H9 (cell line): ENCODE measurements at regions not wholly inside any gene's neighbourhood (a gene's known extent, or its start where the extent isn't known, plus 50 kb on each side); places are given as distances from the start of the nearest gene placed in this dataset.

Experiments used
- DNase-seq: peaks from one replicate; pipeline ENCODE4 v3.0.0-alpha.2; 2017
- H2AFZ ChIP-seq: one replicate; pipeline ENCODE4 v1.6.1; 2013; ENCODE audit warnings: mild to moderate bottlenecking, low read length, control low read depth, moderate library complexity
- H2AK5ac ChIP-seq: 2 replicates; pipeline ENCODE4 v1.6.1; 2013; ENCODE audit warnings: low read length, control low read depth, mixed read lengths; ENCODE audit not compliant: insufficient read length
- H2BK120ac ChIP-seq: one replicate; pipeline ENCODE4 v1.6.1; 2013; ENCODE audit warnings: low read depth, mild to moderate bottlenecking, low read length, control low read depth, inconsistent platforms; ENCODE audit not compliant: poor library complexity, severe bottlenecking
- H2BK12ac ChIP-seq: 2 replicates; pipeline ENCODE4 v1.6.1; 2013; ENCODE audit warnings: low read length, control low read depth, mixed read lengths, low read depth; ENCODE audit not compliant: insufficient read length
- H2BK15ac ChIP-seq: 2 replicates; pipeline ENCODE4 v1.6.1; 2013; ENCODE audit warnings: low read depth, low read length, control low read depth
- H2BK20ac ChIP-seq: one replicate; pipeline ENCODE4 v1.6.1; 2013; ENCODE audit warnings: low read depth, mild to moderate bottlenecking, low read length, control low read depth, inconsistent platforms; ENCODE audit not compliant: poor library complexity, severe bottlenecking
- H2BK5ac ChIP-seq: 2 replicates; pipeline ENCODE4 v1.6.1; 2013; ENCODE audit warnings: low read length, control low read depth, mixed read lengths; ENCODE audit not compliant: insufficient read length
- H3K14ac ChIP-seq: 2 replicates; pipeline ENCODE4 v1.6.1; 2013; ENCODE audit warnings: low read length, control low read depth; ENCODE audit not compliant: insufficient read depth
- H3K18ac ChIP-seq: 2 replicates; pipeline ENCODE4 v1.6.1; 2013; ENCODE audit warnings: low read depth, mild to moderate bottlenecking, mixed read lengths, low read length, control low read depth; ENCODE audit not compliant: insufficient read length
- H3K23ac ChIP-seq: 2 replicates; pipeline ENCODE4 v1.6.1; 2013; ENCODE audit warnings: low read length, control low read depth, mixed read lengths, low read depth; ENCODE audit not compliant: insufficient read length
- H3K23me2 ChIP-seq: 2 replicates; pipeline ENCODE4 v1.6.1; 2013; ENCODE audit warnings: low read depth, mild to moderate bottlenecking, mixed read lengths, low read length, control low read depth; ENCODE audit not compliant: insufficient read length, poor library complexity, severe bottlenecking
- H3K27ac ChIP-seq: 2 replicates; pipeline ENCODE4 v1.5.1; 2013; ENCODE audit warnings: low read length, control low read depth, mixed read lengths, low read depth; ENCODE audit not compliant: insufficient read length
- H3K27me3 ChIP-seq: 2 replicates; pipeline ENCODE4 v1.6.1; 2013; ENCODE audit warnings: low read length, control low read depth, inconsistent platforms; ENCODE audit not compliant: insufficient read depth
- H3K4ac ChIP-seq: 2 replicates; pipeline ENCODE4 v1.6.1; 2013; ENCODE audit warnings: low read depth, mild to moderate bottlenecking, control low read depth, inconsistent platforms, low read length, moderate library complexity
- H3K4me1 ChIP-seq: 2 replicates; pipeline ENCODE4 v1.6.1; 2013; ENCODE audit warnings: low read length, control low read depth, inconsistent platforms; ENCODE audit not compliant: insufficient read depth
- H3K4me2 ChIP-seq: 2 replicates; pipeline ENCODE4 v1.6.1; 2013; ENCODE audit warnings: low read length, control low read depth, mixed read lengths; ENCODE audit not compliant: insufficient read length, insufficient read depth
- H3K56ac ChIP-seq: 2 replicates; pipeline ENCODE4 v1.6.1; 2013; ENCODE audit warnings: low read depth, mild to moderate bottlenecking, mixed read lengths, low read length, control low read depth; ENCODE audit not compliant: insufficient read length
- H3K79me1 ChIP-seq: 2 replicates; pipeline ENCODE4 v1.6.1; 2013; ENCODE audit warnings: low read depth, mild to moderate bottlenecking, moderate library complexity, low read length, control low read depth, inconsistent platforms; ENCODE audit not compliant: insufficient read depth, poor library complexity, severe bottlenecking
- H3K79me2 ChIP-seq: 2 replicates; pipeline ENCODE4 v1.6.1; 2013; ENCODE audit warnings: low read length, control low read depth, inconsistent platforms; ENCODE audit not compliant: insufficient read depth
- H3K9ac ChIP-seq: 2 replicates; pipeline ENCODE4 v1.6.1; 2013; ENCODE audit warnings: low read length, control low read depth, mixed read lengths; ENCODE audit not compliant: insufficient read length; ENCODE audit errors: extremely low read depth
- H3K9me3 ChIP-seq: one replicate; pipeline ENCODE4 v1.6.1; 2013; ENCODE audit warnings: low read depth, low read length, inconsistent platforms; ENCODE audit not compliant: control insufficient read depth
- H3T11ph ChIP-seq: one replicate; pipeline ENCODE4 v1.6.1; 2013; ENCODE audit warnings: mild to moderate bottlenecking, low read length, control low read depth, inconsistent platforms
- H4K20me1 ChIP-seq: one replicate; pipeline ENCODE4 v1.6.1; 2013; ENCODE audit not compliant: control insufficient read depth, insufficient read length, insufficient read depth
- H4K5ac ChIP-seq: 2 replicates; pipeline ENCODE4 v1.6.1; 2013; ENCODE audit warnings: low read depth, mild to moderate bottlenecking, mixed read lengths, low read length, control low read depth; ENCODE audit not compliant: insufficient read length
- H4K8ac ChIP-seq: replicated peaks from 2 replicates; pipeline ENCODE4 v1.6.1; 2013; ENCODE audit warnings: low read length, control low read depth, mixed read lengths, low read depth; ENCODE audit not compliant: insufficient read length
- H4K91ac ChIP-seq: 2 replicates; pipeline ENCODE4 v1.6.1; 2013; ENCODE audit warnings: low read depth, mild to moderate bottlenecking, moderate library complexity, mixed read lengths, low read length, control low read depth; ENCODE audit not compliant: insufficient read length
- H3K27ac Mint-ChIP-seq, 3 experiments: 2 replicates in 2 of 3; 3 replicates in 1 of 3; pipeline ENCODE4 v1.8.0; 2020 to 2021; ENCODE audit warnings: mixed read lengths in 3 of 3, mild to moderate bottlenecking in 1 of 3, moderate library complexity in 1 of 3
- H3K27me3 Mint-ChIP-seq: 2 replicates; pipeline ENCODE4 v1.8.0; 2021; ENCODE audit warnings: low read depth, mild to moderate bottlenecking, moderate library complexity, mixed read lengths
- H3K36me3 Mint-ChIP-seq, 3 experiments: 2 replicates in 2 of 3; 3 replicates in 1 of 3; pipeline ENCODE4 v1.8.0; 2020 to 2021; ENCODE audit warnings: low read depth in 3 of 3, mixed read lengths in 3 of 3; ENCODE audit not compliant: insufficient read depth in 1 of 3
- H3K4me1 Mint-ChIP-seq, 2 experiments: 2 replicates each; pipeline ENCODE4 v1.8.0; 2020; ENCODE audit warnings: mixed read lengths in 2 of 2
- H3K4me3 Mint-ChIP-seq, 2 experiments: 2 replicates in 1 of 2; 3 replicates in 1 of 2; pipeline ENCODE4 v1.8.0; 2020 to 2021; ENCODE audit warnings: mild to moderate bottlenecking in 2 of 2, mixed read lengths in 2 of 2, moderate library complexity in 1 of 2
- H3K9me3 Mint-ChIP-seq, 2 experiments: 2 replicates in 1 of 2; 3 replicates in 1 of 2; pipeline ENCODE4 v1.8.0; 2020; ENCODE audit warnings: mild to moderate bottlenecking in 2 of 2, mixed read lengths in 2 of 2, moderate library complexity in 1 of 2
- WGBS: extraction: QIAGEN DNeasy Blood & Tissue Kit; methylation state at CpG from one replicate; pipeline ENCODE4 v1.1.7; 2013; ENCODE audit warnings: missing lambda C conversion rate, low lambda C conversion rate, mixed read lengths; ENCODE audit not compliant: insufficient read length; ENCODE audit errors: extremely low coverage; 5-methylcytosine and 5-hydroxymethylcytosine counted together
- TF ChIP-seq, protein P1 (sequence below): fragments of 200-600 bp; sonication (generic); conservative IDR thresholded peaks from 3 replicates; pipeline ENCODE4 v1.8.0; 2021; ENCODE audit warnings: antibody characterized with exemption, mild to moderate bottlenecking

DNA sequence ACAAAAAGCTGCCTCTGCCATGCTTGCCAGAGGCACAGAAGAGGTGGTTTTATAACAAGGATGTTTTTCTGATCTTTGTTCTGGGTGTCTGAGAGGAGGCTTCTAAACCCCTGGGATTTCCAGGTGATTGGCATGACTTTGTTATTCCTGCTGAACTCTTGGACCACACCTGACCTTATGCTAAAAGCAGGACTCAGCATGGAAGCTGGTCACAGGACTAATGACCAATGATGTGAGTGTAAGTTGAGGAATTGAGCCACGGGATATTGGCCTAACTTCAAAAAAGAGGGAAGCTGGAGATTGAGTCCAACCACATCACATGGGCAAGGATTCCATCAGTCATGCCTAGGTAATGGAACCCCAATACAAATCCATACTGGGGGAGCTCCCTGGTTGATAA is 437.9 kb downstream of the POM121L12 start:
- no peak overlapping the region for H3K18ac ChIP-seq
- H3K4me2 ChIP-seq, result no peak overlapping the region
- H2BK20ac ChIP-seq, result no peak overlapping the region
- no peak overlapping the region for H2BK15ac ChIP-seq
- WGBS, result no CpG with 5 or more reads among the region's 1 CpG
- H3K9me3 ChIP-seq, result no peaks in the 10 kb centered on the region
- no peak overlapping the region for H3K14ac ChIP-seq
- H4K20me1 ChIP-seq, result no peaks in the 10 kb centered on the region
- H3K23ac ChIP-seq, result no peak overlapping the region
- H4K8ac ChIP-seq, result no peak overlapping the region
- H3K79me2 ChIP-seq, result no peaks in the 10 kb centered on the region
- no peak overlapping the region for H4K5ac ChIP-seq
- H3K36me3 Mint-ChIP-seq, result no peaks in the 10 kb centered on the region
- H4K91ac ChIP-seq, result no peak overlapping the region
- no peak overlapping the region for H3K56ac ChIP-seq
- H3K79me1 ChIP-seq, result no peaks in the 10 kb centered on the region
- H3K27ac ChIP-seq, result no peak overlapping the region
- H2BK5ac ChIP-seq, result no peak overlapping the region
- no peaks in the 10 kb centered on the region for H3K9me3 Mint-ChIP-seq
- H3K23me2 ChIP-seq, result no peaks in the 10 kb centered on the region
- H3K4me3 Mint-ChIP-seq, result no peak overlapping the region
- peaks cover 0 to 4% of the 10 kb centered on the region in 2 experiments; a peak in 3 of 4 replicates for H3K4me1 Mint-ChIP-seq
- H2AFZ ChIP-seq, result no peak overlapping the region
- H3K4me1 ChIP-seq, result no peaks in the 10 kb centered on the region
- no peak overlapping the region for H3K9ac ChIP-seq
- no peak overlapping the region for H2BK12ac ChIP-seq
- no peak for DNase-seq
- H2BK120ac ChIP-seq, result no peak overlapping the region
- H3T11ph ChIP-seq, result no peak overlapping the region
- H3K27me3 ChIP-seq, result no peaks in the 10 kb centered on the region
- TF ChIP-seq, protein P1, sequence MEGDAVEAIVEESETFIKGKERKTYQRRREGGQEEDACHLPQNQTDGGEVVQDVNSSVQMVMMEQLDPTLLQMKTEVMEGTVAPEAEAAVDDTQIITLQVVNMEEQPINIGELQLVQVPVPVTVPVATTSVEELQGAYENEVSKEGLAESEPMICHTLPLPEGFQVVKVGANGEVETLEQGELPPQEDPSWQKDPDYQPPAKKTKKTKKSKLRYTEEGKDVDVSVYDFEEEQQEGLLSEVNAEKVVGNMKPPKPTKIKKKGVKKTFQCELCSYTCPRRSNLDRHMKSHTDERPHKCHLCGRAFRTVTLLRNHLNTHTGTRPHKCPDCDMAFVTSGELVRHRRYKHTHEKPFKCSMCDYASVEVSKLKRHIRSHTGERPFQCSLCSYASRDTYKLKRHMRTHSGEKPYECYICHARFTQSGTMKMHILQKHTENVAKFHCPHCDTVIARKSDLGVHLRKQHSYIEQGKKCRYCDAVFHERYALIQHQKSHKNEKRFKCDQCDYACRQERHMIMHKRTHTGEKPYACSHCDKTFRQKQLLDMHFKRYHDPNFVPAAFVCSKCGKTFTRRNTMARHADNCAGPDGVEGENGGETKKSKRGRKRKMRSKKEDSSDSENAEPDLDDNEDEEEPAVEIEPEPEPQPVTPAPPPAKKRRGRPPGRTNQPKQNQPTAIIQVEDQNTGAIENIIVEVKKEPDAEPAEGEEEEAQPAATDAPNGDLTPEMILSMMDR, result no peak
- no peak overlapping the region for H2AK5ac ChIP-seq
- H3K27ac Mint-ChIP-seq, result no peak overlapping the region
- no peaks in the 10 kb centered on the region for H3K27me3 Mint-ChIP-seq
- H3K4ac ChIP-seq, result no peak overlapping the region
